ENCODE measurements at regions not wholly inside any gene's neighbourhood (a gene's known extent, or its start where the extent isn't known, plus 50 kb on each side); places are given as distances from the start of the nearest gene placed in this dataset.

- peak overlapping the region; percentile 91 for H3K27ac ChIP-seq (ENCODE audit: low read depth, low read length)
Measured at GRCh38 chr6:26249957-26250697, 114.9 kb upstream of the BTN3A2 start.

GRCh38 chr6:26250698-26251044, 114.3 kb upstream of the BTN3A2 start:
- H3K4me3 ChIP-seq (ENCODE audit: low read length), result peak overlapping the region; percentile 80
- peak overlapping the region; percentile 91 for H3K27ac ChIP-seq (ENCODE audit: low read depth, low read length)
- peak overlapping the region; percentile 85 for H3K4me2 ChIP-seq (ENCODE audit: low read length)
- H3K27me3 ChIP-seq (ENCODE audit: control insufficient read depth, low read length), result no peaks in the 10 kb centered on the region
- no peaks in the 10 kb centered on the region for H3K79me2 ChIP-seq (ENCODE audit: control insufficient read depth, low read length)
- TF ChIP-seq EZH2phosphoT487 (IDR thresholded peaks at IDR 0.05; ENCODE audit: borderline replicate concordance, low read length) (no peak), CTCF (IDR thresholded peaks at IDR 0.05; ENCODE audit: low read depth, low read length, poor library complexity, severe bottlenecking) (no peak)
- no peaks in the 10 kb centered on the region for H4K20me1 ChIP-seq (ENCODE audit: control insufficient read depth, insufficient read depth, low read depth, low read length)
- no peaks in the 10 kb centered on the region for H3K36me3 ChIP-seq (ENCODE audit: control insufficient read depth, low read length)
- 0 out of 2 replicates have a peak, but pooled peaks cover 4% of the 10 kb centered on the region for H3K9me3 ChIP-seq (ENCODE audit: control insufficient read depth, insufficient read depth, low read length)
- no peaks in the 10 kb centered on the region for H3K9me2 ChIP-seq (replicated peaks; ENCODE audit: control insufficient read depth, low read length)
- H3F3A ChIP-seq (ENCODE audit: control insufficient read depth, insufficient read depth), result peaks cover 18% of the 10 kb centered on the region
- H3K4me1 ChIP-seq (ENCODE audit: control insufficient read depth, low read length), result peaks cover 48% of the 10 kb centered on the region

More at GRCh38 chr6:26249957-26250697, 114.9 kb upstream of the BTN3A2 start:
- Histone ChIP-seq H3K4me2 (ENCODE audit: low read length) (peak overlapping the region; percentile 85), H3K4me1 (ENCODE audit: control insufficient read depth, low read length) (peaks cover 48% of the 10 kb centered on the region), H4K20me1 (ENCODE audit: control insufficient read depth, insufficient read depth, low read depth, low read length) (no peaks in the 10 kb centered on the region), H3K79me2 (ENCODE audit: control insufficient read depth, low read length) (no peaks in the 10 kb centered on the region), H3K36me3 (ENCODE audit: control insufficient read depth, low read length) (no peaks in the 10 kb centered on the region), H3K9me3 (ENCODE audit: control insufficient read depth, insufficient read depth, low read length) (0 out of 2 replicates have a peak, but pooled peaks cover 4% of the 10 kb centered on the region), H3K27me3 (ENCODE audit: control insufficient read depth, low read length) (no peaks in the 10 kb centered on the region), H3F3A (ENCODE audit: control insufficient read depth, insufficient read depth) (peaks cover 20% of the 10 kb centered on the region), H3K4me3 (ENCODE audit: low read length) (peak overlapping the region; percentile 80), H3K9me2 (replicated peaks; ENCODE audit: control insufficient read depth, low read length) (no peaks in the 10 kb centered on the region)
- TF ChIP-seq EZH2phosphoT487 (IDR thresholded peaks at IDR 0.05; ENCODE audit: borderline replicate concordance, low read length), result no peak
- TF ChIP-seq CTCF (IDR thresholded peaks at IDR 0.05; ENCODE audit: low read depth, low read length, poor library complexity, severe bottlenecking), result peak; percentile 53

- 0 out of 2 replicates have a peak, but pooled peaks cover 4% of the 10 kb centered on the region for H3K9me3 ChIP-seq (ENCODE audit: control insufficient read depth, insufficient read depth, low read length)
- H3K4me2 ChIP-seq (ENCODE audit: low read length), result peak overlapping the region; percentile 85
- H4K20me1 ChIP-seq (ENCODE audit: control insufficient read depth, insufficient read depth, low read depth, low read length), result no peaks in the 10 kb centered on the region
- no peaks in the 10 kb centered on the region for H3K27me3 ChIP-seq (ENCODE audit: control insufficient read depth, low read length)
- no peak for TF ChIP-seq CTCF (IDR thresholded peaks at IDR 0.05; ENCODE audit: low read depth, low read length, poor library complexity, severe bottlenecking)
- no peak for TF ChIP-seq EZH2phosphoT487 (IDR thresholded peaks at IDR 0.05; ENCODE audit: borderline replicate concordance, low read length)
- peaks cover 48% of the 10 kb centered on the region for H3K4me1 ChIP-seq (ENCODE audit: control insufficient read depth, low read length)
- H3K79me2 ChIP-seq (ENCODE audit: control insufficient read depth, low read length), result no peaks in the 10 kb centered on the region
- H3K4me3 ChIP-seq (ENCODE audit: low read length), result peak overlapping the region; percentile 75
- peaks cover 18% of the 10 kb centered on the region for H3F3A ChIP-seq (ENCODE audit: control insufficient read depth, insufficient read depth)
- H3K9me2 ChIP-seq (replicated peaks; ENCODE audit: control insufficient read depth, low read length), result no peaks in the 10 kb centered on the region
- H3K27ac ChIP-seq (ENCODE audit: low read depth, low read length), result peak overlapping the region; percentile 91
- no peaks in the 10 kb centered on the region for H3K36me3 ChIP-seq (ENCODE audit: control insufficient read depth, low read length)
Measured at GRCh38 chr6:26251354-26252076, 113.5 kb upstream of the BTN3A2 start.
